NCI-H69 (cell line): ENCODE measurements at regions not wholly inside any gene's neighbourhood (a gene's known extent, or its start where the extent isn't known, plus 50 kb on each side); places are given as distances from the start of the nearest gene placed in this dataset.
"Not testable (repeated sequence)": the region's sequence is repeated elsewhere in the genome, so short reads cannot be mapped to it uniquely, and the experiment has no call there.

Experiments used
- DNase-seq: peaks from one replicate; lab custom pipeline; 2025; lab: John Stamatoyannopoulos, UW

DNA sequence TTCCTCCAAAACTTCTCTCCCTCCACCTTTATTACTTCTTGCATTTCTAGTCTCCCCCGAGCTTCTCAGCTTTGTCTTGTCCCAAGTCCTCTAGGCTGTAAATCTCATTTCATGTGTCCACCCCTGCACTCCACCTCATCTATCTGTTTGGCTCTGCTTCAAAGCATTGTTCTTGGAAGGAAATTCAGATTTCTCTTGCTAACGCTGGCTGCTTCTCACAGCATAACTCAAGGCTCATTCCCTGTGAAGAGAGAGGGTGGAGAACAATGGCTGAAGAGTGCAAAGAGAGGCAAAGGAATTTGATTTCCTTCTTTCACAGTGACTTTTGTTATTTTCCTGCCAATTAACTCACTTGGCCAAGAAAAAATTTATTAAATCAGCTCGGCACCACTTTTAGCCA lies 476.5 kb downstream of the TMEM114 start:
- no peak for DNase-seq

DNA sequence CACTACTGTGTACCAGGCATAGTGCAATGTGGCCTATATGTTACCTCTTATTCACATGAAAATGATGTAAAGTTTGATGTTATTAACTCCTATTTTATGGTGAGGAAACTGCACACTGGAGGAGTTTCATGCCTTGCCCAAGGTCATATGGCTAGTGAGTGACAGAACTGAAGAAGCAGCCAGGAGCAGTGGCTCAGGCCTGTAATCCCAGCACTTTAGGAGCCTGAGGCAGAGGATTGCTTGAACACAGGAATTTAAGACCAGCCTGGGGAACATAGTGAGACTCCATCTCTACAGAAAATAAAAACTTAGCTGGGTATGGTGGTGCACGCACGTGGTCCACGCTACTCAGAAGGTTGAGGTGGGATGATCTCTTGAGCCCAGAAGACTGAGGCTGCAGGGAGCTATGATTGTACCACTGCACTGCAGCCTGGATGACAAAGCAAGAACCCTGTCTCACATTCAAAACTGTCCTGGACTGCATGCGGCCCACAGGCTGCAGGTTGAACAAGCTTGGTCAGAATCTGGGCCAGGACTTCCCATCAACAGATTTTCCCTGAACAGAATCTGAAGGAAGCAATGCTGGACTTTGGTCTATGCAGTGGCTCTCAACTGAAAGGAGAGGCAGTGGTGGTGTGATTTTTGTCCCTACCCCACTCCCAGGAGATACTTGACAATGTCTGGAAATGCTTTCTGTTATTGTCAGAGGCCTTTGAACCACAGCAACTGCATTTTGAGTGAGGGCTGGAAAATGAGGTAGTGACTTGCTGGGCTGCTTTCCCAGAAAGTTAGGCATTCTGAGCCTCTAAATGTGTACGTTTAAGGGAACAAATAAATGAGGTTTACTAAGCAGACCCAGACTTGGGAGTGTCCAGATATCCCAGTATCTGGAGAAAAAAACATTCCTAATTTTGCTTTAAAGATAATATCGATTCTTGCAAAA lies 479.5 kb downstream of the TMEM114 start:
- no peak for DNase-seq

DNA sequence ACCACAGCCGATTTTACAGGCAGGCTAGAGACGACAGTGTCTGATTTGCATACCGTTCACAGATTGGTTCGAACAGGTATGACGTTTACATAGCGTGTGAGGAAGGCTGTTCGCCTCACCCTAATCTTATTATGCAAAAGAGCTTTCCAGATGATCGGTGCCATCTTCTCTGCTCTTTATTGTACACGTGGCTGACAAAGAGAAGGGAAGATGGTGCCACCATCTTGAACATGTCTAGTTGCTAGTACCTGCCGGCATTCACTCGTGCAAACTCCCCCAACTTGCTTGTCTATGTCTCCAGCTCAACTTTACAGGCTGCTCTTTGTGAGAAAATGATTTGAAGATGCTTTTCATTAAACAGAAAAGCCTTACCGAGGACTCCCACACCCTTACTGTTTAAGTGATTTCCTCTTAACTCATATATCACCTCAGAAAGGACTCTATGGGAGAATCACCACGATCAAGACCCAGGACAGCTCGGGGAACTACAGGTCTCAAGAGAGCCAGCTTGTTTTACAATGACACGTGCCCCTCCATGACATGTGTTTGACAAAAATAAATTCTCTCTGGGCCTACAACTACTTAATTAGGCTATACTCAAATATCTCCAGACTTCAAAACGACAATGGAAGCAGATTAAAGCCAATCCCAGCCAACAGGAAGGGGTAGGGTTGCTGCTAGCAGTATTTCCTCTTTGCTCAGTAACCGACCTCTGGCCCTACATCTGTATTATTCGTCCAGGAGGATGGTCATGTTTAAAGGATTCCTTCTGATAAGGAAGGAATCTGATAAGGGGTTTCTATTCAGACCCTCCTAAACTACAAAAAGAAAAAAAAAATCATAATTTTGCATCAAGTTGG lies 480.6 kb downstream of the TMEM114 start:
- DNase-seq: no peak

DNA sequence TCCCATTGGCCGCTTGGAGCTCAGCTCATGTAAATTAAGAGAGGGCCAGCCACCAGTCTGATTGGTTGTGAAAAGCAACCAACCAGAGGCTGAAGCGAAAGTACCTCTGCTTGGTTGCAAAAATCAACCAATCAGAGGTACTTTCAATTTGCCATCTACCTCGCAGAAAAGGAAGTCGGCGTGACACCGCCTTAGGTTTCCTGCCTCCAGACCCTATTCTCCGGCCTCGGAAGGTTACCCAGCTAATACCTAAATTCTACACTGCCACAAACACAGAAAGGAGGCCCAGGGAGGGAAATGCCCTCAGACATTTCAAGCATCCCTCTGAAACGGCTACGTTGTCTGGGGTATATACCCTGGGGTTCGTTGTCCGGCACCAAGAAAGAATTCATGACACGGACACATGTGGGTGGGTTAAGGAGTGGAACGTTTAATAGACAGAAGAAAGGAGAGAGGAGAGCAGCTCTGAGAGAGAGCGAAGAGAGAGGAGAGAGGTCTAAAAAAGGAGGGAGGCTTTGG lies 481.3 kb downstream of the TMEM114 start:
- no peak for DNase-seq

DNA sequence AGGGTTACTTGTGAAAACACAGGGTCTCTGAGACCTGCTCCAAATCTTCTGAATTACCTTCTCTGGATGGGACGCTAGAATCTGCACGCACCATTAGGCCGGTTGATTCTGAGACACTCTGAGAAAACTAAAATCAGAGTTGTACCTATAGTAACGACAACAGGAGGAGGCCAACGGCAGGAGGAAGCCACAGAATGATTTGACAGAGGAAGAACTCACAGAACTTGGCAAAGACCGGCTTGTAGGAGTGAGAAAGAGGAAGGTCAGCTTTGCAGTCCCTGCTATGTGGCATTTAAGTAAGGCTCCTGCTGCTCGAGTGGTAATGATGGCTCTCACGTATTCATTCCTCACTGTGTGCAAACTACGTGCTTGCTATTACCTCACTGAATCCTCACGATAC lies 483.0 kb downstream of the TMEM114 start:
- no peak for DNase-seq

DNA sequence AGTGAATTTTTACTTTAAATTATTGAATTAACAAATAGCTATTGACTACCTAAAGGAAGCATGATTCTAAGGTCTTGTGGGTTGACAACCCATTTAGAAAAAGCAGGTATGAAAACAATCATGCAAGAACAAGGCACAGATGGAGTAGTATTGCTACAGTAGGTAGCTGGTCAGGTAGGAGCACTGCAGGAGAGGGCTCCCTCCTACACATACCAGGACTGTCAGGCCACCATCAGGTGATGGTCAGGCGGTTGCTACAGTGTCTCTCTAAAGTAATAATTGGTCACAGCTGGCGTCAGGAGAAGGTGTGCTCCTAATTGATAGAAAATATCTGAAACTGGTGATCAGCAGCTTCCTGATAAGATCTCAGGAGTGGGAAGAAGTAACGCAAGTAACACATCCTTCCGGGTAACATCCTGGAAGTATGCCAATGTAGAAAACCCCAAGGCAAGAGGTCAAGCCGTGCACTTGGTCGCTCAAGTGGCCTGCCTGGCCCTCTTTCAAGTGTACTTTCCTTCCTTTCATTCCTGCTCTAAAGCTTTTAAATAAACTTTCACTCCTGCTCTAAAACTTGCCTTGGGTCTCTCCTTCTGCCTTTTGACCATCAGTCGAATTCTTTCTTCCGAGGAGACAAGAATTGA lies 486.5 kb downstream of the TMEM114 start:
- no peak for DNase-seq

DNA sequence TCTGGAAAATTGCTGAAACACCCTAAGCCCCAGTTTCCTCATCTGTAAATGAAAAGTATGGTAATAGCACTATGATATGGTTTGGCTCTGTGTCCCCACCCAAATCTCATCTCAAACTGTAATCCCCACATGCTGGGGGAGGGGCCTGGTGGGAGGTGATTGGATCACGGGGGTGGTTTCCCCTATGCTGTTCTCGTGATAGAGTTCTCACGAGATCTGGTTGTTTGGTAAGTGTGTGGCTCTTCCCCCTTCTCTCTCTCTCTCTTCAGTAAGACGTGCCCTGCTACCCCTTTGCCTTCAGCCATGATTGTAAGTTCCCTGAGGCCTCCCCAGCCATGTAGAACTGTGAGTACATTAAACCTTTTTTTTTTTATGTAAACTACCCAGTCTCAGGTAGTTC lies 490.7 kb downstream of the TMEM114 start:
- no peak for DNase-seq

DNA sequence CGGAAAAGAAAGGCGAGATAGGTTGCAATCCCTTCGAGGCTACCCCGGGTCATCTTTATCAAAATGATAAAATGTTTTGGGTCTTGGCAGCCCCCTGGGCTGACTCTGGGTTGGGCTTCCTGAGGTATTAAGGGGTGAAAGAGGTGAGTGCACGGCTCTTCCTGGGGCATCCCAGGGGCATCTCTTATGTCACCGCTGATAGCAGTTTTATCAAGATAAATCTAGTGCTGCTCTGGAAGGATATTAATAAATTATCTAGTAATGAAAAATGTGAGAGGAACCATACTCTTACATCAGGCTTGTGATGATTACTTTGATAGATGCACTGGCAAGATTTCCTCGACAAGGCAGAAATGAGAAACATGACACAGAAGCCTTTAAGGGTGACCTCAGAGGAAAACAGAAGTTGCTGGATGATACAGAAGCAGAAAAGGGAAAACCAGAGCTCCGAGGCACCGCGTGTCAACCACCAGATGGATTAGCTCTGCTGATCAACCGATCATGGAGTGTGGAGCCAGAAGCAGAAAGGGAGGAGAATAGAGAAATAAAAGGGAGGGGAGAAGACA lies 491.3 kb downstream of the TMEM114 start:
- DNase-seq: no peak

DNA sequence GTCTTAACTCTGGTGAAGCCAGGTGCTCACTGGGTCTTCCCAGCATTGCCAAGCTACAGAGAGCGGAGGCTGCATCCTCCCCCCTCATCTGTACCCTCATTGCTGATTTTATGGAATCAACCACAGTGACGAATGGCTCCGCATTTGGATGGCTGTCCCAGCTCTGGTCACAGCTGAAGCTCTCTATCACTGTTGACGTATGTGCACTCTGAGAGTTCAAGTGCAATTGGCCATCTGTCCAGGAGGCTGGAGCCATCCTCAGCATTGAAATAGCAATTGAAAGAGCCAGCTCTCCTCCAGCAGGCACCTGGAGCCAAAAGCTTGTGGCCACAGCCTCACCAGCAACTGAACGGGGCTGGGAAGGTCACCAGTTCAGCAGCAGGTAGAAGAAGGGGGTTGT lies 494.1 kb downstream of the TMEM114 start:
- DNase-seq: no peak

DNA sequence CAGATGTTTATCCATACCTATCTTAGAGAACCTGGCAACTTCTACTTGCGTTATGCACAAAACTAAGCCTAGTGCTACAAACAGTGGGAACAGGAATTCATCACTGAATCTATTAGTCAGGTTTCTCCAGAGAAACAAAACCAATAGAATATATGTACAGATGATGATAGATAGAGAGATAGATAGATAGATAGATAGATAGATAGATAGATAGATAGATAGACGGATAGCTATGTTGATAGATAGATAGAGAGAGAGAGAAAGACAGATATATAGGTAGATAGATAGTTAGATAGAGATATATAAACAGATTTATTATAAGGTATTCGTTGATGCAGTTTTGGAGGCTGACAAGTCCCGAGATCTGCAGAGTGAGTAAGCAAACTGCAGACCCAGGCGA lies 495.6 kb downstream of the TMEM114 start:
- DNase-seq: no peak

DNA sequence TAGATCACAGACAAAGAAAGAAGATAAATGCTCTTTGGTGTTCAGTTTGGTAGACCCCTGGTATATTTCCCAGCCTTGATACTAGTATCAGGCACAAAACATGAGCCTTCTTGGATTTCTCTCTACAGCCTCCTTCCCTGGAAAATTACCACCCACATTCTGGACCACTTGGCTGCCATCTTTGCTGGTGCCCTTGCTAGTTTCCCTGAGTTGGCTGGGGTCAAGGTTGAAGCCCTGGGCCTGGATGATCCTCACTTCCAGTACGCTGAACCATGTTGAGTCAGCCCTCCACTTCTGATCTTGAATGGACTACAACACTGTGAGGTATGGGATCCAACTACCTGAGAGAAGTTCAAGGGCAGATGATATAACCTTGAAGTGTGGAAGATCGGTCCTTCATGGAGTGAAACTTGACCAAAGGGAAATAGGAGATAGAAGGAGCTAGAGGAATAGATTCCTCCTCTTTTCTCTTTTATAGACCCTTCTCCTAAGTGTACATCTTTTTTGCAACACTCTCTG lies 501.4 kb downstream of the TMEM114 start:
- no peak for DNase-seq

DNA sequence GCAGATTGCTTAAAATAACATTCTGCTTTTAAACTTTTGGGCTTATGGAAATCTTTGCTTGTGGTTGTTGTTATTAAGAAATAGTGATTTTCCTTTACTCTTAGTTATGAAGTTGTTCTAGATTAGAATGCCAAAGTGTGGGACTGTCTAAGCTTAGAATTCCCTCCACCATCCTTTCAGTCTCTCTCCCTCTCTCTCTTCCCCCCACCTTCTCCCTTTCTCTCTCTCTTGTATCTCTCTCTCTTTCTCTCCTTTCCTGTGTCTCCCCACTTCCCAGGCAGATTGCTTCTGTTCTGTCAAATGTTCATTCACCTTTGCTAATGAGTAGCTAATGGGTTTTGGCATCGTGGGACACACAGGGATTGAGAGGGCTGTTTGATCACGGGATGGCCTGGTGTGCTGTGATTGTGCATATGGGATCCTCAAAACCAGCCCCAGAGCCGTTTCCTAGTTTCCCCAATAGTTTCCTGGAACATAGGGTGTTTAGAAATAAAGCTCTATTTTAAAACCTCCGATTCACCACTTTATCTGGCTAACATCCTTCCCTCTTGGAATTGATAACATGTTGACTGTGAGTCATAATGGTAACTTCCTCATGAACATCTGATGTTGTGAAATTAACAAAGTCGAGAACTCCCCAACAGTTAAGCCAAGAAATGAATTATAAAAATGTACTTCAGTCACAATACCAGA lies 502.6 kb downstream of the TMEM114 start:
- DNase-seq: no peak

DNA sequence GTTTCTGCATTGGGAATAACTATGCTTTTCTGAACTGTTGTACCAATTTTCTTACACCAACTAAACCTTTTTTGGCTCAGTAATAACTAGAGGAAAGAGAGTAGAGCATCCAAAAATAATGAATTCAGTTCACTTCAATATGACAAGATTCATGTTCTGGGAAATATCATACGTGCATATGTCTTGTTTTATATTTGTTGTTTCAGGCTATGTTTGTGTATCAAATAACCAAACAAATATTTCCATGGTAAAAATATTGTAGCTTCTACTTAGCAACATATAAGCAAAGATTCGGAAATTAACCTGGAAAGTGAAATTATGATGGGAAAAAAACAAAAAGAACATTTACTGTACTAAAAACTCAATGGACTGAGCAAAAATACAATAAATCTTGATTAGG lies 503.2 kb downstream of the TMEM114 start:
- DNase-seq: no peak

DNA sequence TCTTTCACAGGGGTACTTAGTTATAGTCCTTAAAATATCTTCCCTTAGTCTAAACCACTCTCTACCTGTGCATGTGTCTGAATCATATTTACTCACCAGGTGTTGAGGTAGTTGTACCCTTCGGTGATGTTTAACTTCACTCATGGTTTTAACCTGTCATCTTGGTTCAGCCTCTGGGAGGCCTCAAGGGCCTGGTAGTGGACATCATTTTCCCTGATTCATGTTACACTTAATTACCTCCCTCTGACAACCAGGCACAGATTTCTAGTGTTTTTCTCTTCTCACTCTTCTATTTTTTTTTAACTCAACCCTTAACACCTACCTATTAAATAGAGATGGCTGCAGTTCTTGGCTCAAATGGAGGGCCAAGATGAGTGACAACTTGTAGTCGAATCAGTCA lies 505.4 kb downstream of the TMEM114 start:
- no peak for DNase-seq

DNA sequence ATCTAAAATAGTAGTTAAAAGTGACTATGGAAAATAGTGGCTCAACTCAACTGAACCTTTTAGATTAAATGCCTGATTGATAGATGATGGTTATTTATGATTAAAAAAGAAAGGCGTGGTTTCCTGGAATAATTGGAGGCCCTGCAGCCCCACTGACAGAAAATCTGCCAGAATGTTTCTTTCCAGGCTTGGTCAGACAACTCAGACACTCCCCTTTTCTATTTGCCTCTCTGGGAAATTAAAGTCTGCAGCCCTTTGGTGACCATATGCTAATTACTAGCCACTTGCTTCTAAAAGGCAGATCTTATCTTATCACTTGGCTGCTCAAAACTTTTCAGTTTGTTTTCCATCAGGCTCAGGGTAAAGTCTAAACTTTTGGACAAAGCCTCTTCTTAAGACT lies 506.0 kb downstream of the TMEM114 start:
- DNase-seq: no peak

DNA sequence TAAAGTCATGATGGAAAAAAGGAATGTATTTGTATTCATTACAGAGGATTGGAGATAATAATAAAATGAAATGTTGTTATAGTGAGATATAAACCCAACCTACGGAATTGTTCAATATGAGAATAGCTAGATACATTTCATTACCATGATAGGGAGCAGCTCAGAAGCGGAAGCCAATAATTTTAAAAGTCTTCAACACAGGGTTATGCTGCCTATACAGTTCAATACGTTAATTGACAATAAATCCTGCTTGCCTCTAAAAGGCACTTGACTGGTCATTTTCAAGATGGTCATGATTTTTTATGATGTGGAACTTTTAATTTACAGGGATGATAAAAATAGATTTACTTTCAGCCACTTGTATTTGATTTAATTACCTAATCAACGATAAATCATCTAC lies 506.8 kb downstream of the TMEM114 start:
- no peak for DNase-seq

DNA sequence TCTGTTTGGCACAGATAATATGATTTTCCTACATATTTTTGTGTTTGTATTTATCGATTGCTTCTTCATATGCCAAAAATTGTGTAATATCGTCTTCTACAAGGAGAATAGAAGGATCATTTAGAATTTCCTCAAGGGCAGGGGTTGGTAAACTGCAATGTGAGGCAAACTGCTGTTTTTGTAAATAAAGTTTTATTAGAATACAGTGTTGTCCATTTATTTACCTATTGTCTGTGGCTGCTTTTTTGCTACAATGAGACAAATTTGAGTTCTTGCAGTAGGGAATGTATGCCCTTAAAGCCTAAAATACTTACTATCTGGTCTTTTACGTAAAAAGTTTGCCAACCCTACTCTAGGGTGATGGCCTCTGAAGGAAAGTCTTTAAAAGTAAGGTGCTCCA lies 509.5 kb downstream of the TMEM114 start:
- DNase-seq: no peak

DNA sequence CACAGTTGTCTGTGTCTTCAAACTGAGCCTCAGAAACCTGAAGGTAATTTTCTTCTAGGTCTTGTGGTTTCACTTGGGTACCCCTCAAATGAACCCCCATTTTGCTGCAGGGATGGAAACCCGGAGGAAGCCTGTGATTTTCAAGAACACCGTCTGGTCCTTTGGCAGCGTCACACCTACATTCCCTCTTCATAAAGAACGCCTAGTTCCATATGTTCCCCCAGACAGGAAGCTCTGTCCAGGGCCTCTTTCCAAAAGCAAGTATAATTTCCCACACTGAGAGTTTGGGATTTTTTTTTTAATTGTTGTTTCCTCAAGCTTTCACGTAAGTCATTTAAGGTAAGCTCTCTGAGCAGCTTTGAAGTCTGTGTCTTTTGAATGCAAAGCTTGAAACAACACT lies 515.0 kb downstream of the TMEM114 start:
- DNase-seq: no peak

DNA sequence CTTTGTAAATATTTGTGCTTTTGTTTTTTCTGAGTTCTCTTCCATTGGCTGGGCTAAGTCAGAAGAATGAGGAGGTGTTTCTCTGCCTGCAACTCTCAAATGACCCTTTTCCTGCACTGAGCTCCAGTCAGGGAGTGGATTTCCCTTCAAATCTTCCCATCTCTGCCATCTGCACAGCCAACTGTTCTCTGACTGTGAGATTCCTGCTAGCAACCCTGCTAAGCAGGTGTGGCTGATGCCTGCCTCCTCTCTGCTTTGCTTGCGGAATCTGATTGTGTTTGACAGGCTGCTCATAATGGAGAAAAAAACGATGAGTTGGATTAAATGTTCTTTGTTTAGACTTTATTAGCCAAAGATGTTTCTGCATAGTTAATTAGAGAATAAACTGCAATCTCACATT lies 519.8 kb downstream of the TMEM114 start:
- no peak for DNase-seq

DNA sequence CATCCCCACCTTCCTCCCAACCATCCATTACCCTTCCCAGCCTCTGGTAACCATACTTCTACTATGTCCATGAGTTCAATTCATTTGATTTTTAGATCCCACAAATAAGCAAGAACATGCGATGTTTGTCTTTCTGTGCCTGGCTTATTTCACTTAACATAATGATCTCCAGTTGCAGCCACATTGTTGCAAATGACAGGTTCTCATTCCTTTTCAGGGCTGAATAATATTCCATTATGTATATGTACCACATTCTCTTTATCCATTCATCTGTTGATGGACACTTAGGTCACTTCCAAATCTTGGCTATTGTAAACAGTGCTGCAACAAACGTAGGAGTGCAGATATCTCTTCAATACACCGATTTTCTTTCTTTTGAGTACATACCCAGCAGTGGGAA lies 522.1 kb downstream of the TMEM114 start:
- DNase-seq: not testable (repeated sequence)

DNA sequence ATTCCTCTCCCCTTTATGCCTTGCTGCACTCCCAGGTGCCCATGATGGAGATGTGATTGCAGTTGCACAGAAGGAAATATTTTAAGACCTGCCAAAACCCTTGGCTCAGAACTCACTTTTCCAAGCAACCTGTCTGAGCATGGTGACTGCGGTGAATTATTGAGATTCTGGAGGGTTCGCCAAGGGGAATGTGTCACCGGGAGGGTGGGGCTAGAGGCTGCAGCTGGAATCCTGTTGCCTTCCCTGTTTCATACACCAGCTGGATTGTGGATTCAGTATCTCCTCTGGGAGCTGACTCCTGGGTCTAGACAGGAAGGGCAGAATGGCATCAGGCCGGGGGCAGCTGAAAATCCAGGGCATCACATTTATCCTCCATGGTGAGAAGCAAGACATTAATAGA lies 527.2 kb downstream of the TMEM114 start:
- DNase-seq: no peak
